T-helper 22 cell (primary cell): ENCODE measurements at regions not wholly inside any gene's neighbourhood (a gene's known extent, or its start where the extent isn't known, plus 50 kb on each side); places are given as distances from the start of the nearest gene placed in this dataset.

Experiments
- DNase-seq: peaks from one replicate; pipeline ENCODE4 v3.0.0-alpha.2; 2020; ENCODE audit warnings: low read depth

GRCh38 chr15:70324001-70324974, 226.6 kb upstream of the TLE3 start:
- DNase-seq, result no peak

- DNase-seq, result no peak
Observed at GRCh38 chr15:70323111-70323851, 225.6 kb upstream of the TLE3 start.

- no peak for DNase-seq
Observed at GRCh38 chr15:70322051-70322668, 224.4 kb upstream of the TLE3 start.

GRCh38 chr15:70321172-70321819, 223.6 kb upstream of the TLE3 start:
- DNase-seq, result no peak

GRCh38 chr15:70320482-70320881, 222.8 kb upstream of the TLE3 start:
- DNase-seq, result no peak

GRCh38 chr15:70320077-70320476, 222.4 kb upstream of the TLE3 start:
- DNase-seq, result no peak

- no peak for DNase-seq
Observed at GRCh38 chr15:70319466-70319865, 221.7 kb upstream of the TLE3 start.

GRCh38 chr15:70318594-70319465, 221.1 kb upstream of the TLE3 start:
- DNase-seq, result no peak

GRCh38 chr15:70316059-70316600, 218.4 kb upstream of the TLE3 start:
- DNase-seq, result no peak

- no peak for DNase-seq
Observed at GRCh38 chr15:70315431-70315830, 217.7 kb upstream of the TLE3 start.

GRCh38 chr15:70314688-70315087, 217.0 kb upstream of the TLE3 start:
- DNase-seq, result no peak

- DNase-seq, result no peak
Observed at GRCh38 chr15:70314018-70314354, 216.3 kb upstream of the TLE3 start.

GRCh38 chr15:70313099-70314017, 215.6 kb upstream of the TLE3 start:
- no peak for DNase-seq

- DNase-seq, result no peak
Observed at GRCh38 chr15:70311821-70312220, 214.1 kb upstream of the TLE3 start.

GRCh38 chr15:70309716-70310115, 212.0 kb upstream of the TLE3 start:
- no peak for DNase-seq

GRCh38 chr15:70308735-70309434, 211.2 kb upstream of the TLE3 start:
- DNase-seq, result no peak

- no peak for DNase-seq
Observed at GRCh38 chr15:70308011-70308734, 210.5 kb upstream of the TLE3 start.

GRCh38 chr15:70306582-70306981, 208.9 kb upstream of the TLE3 start:
- DNase-seq, result no peak

GRCh38 chr15:70306081-70306480, 208.4 kb upstream of the TLE3 start:
- DNase-seq, result no peak
